ENCODE measurements at regions not wholly inside any gene's neighbourhood (a gene's known extent, or its start where the extent isn't known, plus 50 kb on each side); places are given as distances from the start of the nearest gene placed in this dataset.

GRCh38 chr13:24042710-24043440, 117.6 kb upstream of the SPATA13 start:
- H3K4me3 ChIP-seq (ENCODE audit: low read length) = no peak overlapping the region
- 76% methylated on average over 6 of the region's 17 CpGs for WGBS (ENCODE audit: insufficient coverage)
- DNase-seq = no peak
- peaks cover 2% of the 10 kb centered on the region for H3K9me3 ChIP-seq (replicated peaks; ENCODE audit: control insufficient read depth, low read depth, low read length)
- no peak overlapping the region for H3K27ac ChIP-seq (ENCODE audit: low read length)
- no peaks in the 10 kb centered on the region for H3K36me3 ChIP-seq (ENCODE audit: control insufficient read depth, insufficient read depth, low read length)
- no peaks in the 10 kb centered on the region for H3K27me3 ChIP-seq (ENCODE audit: control insufficient read depth, insufficient read depth, low read length)
- peaks cover 6% of the 10 kb centered on the region for H3K4me1 ChIP-seq (ENCODE audit: control insufficient read depth, insufficient read depth, low read length)

- Histone ChIP-seq H3K36me3 (ENCODE audit: control insufficient read depth, insufficient read depth, low read length) (no peaks in the 10 kb centered on the region), H3K27me3 (ENCODE audit: control insufficient read depth, insufficient read depth, low read length) (no peaks in the 10 kb centered on the region), H3K9me3 (replicated peaks; ENCODE audit: control insufficient read depth, low read depth, low read length) (peaks cover 2% of the 10 kb centered on the region), H3K27ac (ENCODE audit: low read length) (no peak overlapping the region), H3K4me1 (ENCODE audit: control insufficient read depth, insufficient read depth, low read length) (peaks cover under 1% of the 10 kb centered on the region), H3K4me3 (ENCODE audit: low read length) (no peak overlapping the region)
- no peak for DNase-seq
- 91% methylated on average over 4 of the region's 9 CpGs for WGBS (ENCODE audit: insufficient coverage)
These were observed 116.8 kb upstream of the SPATA13 start for GRCh38 chr13:24043590-24044350.

GRCh38 chr13:24045597-24045996, 114.9 kb upstream of the SPATA13 start:
- Histone ChIP-seq H3K27me3 (ENCODE audit: control insufficient read depth, insufficient read depth, low read length) (no peaks in the 10 kb centered on the region), H3K4me1 (ENCODE audit: control insufficient read depth, insufficient read depth, low read length) (peaks cover 4% of the 10 kb centered on the region), H3K4me3 (ENCODE audit: low read length) (no peak overlapping the region), H3K36me3 (ENCODE audit: control insufficient read depth, insufficient read depth, low read length) (no peaks in the 10 kb centered on the region), H3K27ac (ENCODE audit: low read length) (no peak overlapping the region), H3K9me3 (replicated peaks; ENCODE audit: control insufficient read depth, low read depth, low read length) (peaks cover 2% of the 10 kb centered on the region)
- WGBS (ENCODE audit: insufficient coverage) = 48% methylated on average over 3 of the region's 4 CpGs
- no peak for DNase-seq

- Histone ChIP-seq H3K36me3 (ENCODE audit: control insufficient read depth, insufficient read depth, low read length) (no peaks in the 10 kb centered on the region), H3K27ac (ENCODE audit: low read length) (no peak overlapping the region), H3K4me3 (ENCODE audit: low read length) (no peak overlapping the region), H3K27me3 (ENCODE audit: control insufficient read depth, insufficient read depth, low read length) (no peaks in the 10 kb centered on the region), H3K9me3 (replicated peaks; ENCODE audit: control insufficient read depth, low read depth, low read length) (peaks cover 2% of the 10 kb centered on the region), H3K4me1 (ENCODE audit: control insufficient read depth, insufficient read depth, low read length) (peaks cover 6% of the 10 kb centered on the region)
- DNase-seq = no peak
- 47% methylated on average over 2 of the region's 6 CpGs for WGBS (ENCODE audit: insufficient coverage)
These were observed 110.2 kb upstream of the SPATA13 start for GRCh38 chr13:24050292-24050711.

- H3K27ac ChIP-seq (ENCODE audit: low read length) = no peak overlapping the region
- H3K4me1 ChIP-seq (ENCODE audit: control insufficient read depth, insufficient read depth, low read length) = peaks cover 6% of the 10 kb centered on the region
- no peak for DNase-seq
These were observed 109.5 kb upstream of the SPATA13 start for GRCh38 chr13:24050796-24051715.

GRCh38 chr13:24052547-24053518, 107.7 kb upstream of the SPATA13 start:
- no CpG with 5 or more reads among the region's 17 CpGs for WGBS (ENCODE audit: insufficient coverage)
- Histone ChIP-seq H3K27ac (ENCODE audit: low read length) (peak overlapping the region; percentile 16), H3K4me3 (ENCODE audit: low read length) (no peak overlapping the region), H3K27me3 (ENCODE audit: control insufficient read depth, insufficient read depth, low read length) (no peaks in the 10 kb centered on the region), H3K4me1 (ENCODE audit: control insufficient read depth, insufficient read depth, low read length) (peaks cover 6% of the 10 kb centered on the region), H3K9me3 (replicated peaks; ENCODE audit: control insufficient read depth, low read depth, low read length) (no peaks in the 10 kb centered on the region), H3K36me3 (ENCODE audit: control insufficient read depth, insufficient read depth, low read length) (no peaks in the 10 kb centered on the region)
- DNase-seq = peak; percentile 77

More at GRCh38 chr13:24050796-24051715, 109.5 kb upstream of the SPATA13 start:
- 82% methylated on average over 5 of the region's 10 CpGs for WGBS (ENCODE audit: insufficient coverage)
- no peak overlapping the region for H3K4me3 ChIP-seq (ENCODE audit: low read length)
- no peaks in the 10 kb centered on the region for H3K36me3 ChIP-seq (ENCODE audit: control insufficient read depth, insufficient read depth, low read length)
- peaks cover 2% of the 10 kb centered on the region for H3K9me3 ChIP-seq (replicated peaks; ENCODE audit: control insufficient read depth, low read depth, low read length)
- no peaks in the 10 kb centered on the region for H3K27me3 ChIP-seq (ENCODE audit: control insufficient read depth, insufficient read depth, low read length)

GRCh38 chr13:24053519-24054251, 106.8 kb upstream of the SPATA13 start:
- peak; percentile 64 for DNase-seq
- H3K4me1 ChIP-seq (ENCODE audit: control insufficient read depth, insufficient read depth, low read length) = peaks cover 6% of the 10 kb centered on the region

GRCh38 chr13:24056616-24057137, 103.8 kb upstream of the SPATA13 start:
- Histone ChIP-seq H3K27me3 (ENCODE audit: control insufficient read depth, insufficient read depth, low read length) (no peaks in the 10 kb centered on the region), H3K9me3 (replicated peaks; ENCODE audit: control insufficient read depth, low read depth, low read length) (no peaks in the 10 kb centered on the region), H3K4me1 (ENCODE audit: control insufficient read depth, insufficient read depth, low read length) (no peaks in the 10 kb centered on the region), H3K36me3 (ENCODE audit: control insufficient read depth, insufficient read depth, low read length) (no peaks in the 10 kb centered on the region), H3K4me3 (ENCODE audit: low read length) (no peak overlapping the region), H3K27ac (ENCODE audit: low read length) (no peak overlapping the region)
- whole genome bisulfite sequencing (ENCODE audit: insufficient coverage) = 87% methylated on average over 3 of the region's 8 CpGs
- DNase-seq = no peak

More at GRCh38 chr13:24053519-24054251, 106.8 kb upstream of the SPATA13 start:
- no peaks in the 10 kb centered on the region for H3K27me3 ChIP-seq (ENCODE audit: control insufficient read depth, insufficient read depth, low read length)
- WGBS (ENCODE audit: insufficient coverage) = 85% methylated on average over 4 of the region's 9 CpGs
- H3K9me3 ChIP-seq (replicated peaks; ENCODE audit: control insufficient read depth, low read depth, low read length) = no peaks in the 10 kb centered on the region
- H3K4me3 ChIP-seq (ENCODE audit: low read length) = no peak overlapping the region
- peak overlapping the region; percentile 16 for H3K27ac ChIP-seq (ENCODE audit: low read length)
- no peaks in the 10 kb centered on the region for H3K36me3 ChIP-seq (ENCODE audit: control insufficient read depth, insufficient read depth, low read length)

All from muscle of leg (tissue), 3 donors.